ENCODE measurements at regions not wholly inside any gene's neighbourhood (a gene's known extent, or its start where the extent isn't known, plus 50 kb on each side); places are given as distances from the start of the nearest gene placed in this dataset.

- intact Hi-C loops (cut with DNase I, micrococcal nuclease): no loop called here
- H3K27ac Mint-ChIP-seq: peak overlapping the region; percentile 86
- DNase-seq: peak; percentile 22
Measured at GRCh38 chr14:22007784-22008412, 334.3 kb upstream of the OR4E1 start.

GRCh38 chr14:22007363-22007762 lies 333.7 kb upstream of the OR4E1 start:
- H3K27me3 Mint-ChIP-seq: no peaks in the 10 kb centered on the region
- ATAC-seq: peak; percentile 50
- H3K4me1 Mint-ChIP-seq: peaks cover 25% of the 10 kb centered on the region
- ChIA-PET CTCF (interaction anchor here (0.9 to 1.2 kb wide), 2 partner anchors 19 to 500 kb away, joined by 4 read pairs; no protein-coding TSS in a partner anchor), POLR2A (interaction anchor here (0.6 to 0.7 kb wide), 2 partner anchors 500 to 563 kb away, joined by 3 to 8 read pairs; no protein-coding TSS in a partner anchor)
- DNase-seq: peak; percentile 34
- peak overlapping the region; percentile 63 for H3K4me3 Mint-ChIP-seq
- intact Hi-C loops (cut with DNase I, micrococcal nuclease): no loop called here
- H3K9me3 Mint-ChIP-seq (ENCODE audit: low read depth): no peaks in the 10 kb centered on the region
- peaks cover 14% of the 10 kb centered on the region for H3K36me3 Mint-ChIP-seq (ENCODE audit: low read depth)
- H3K27ac Mint-ChIP-seq: peak overlapping the region; percentile 86

More at GRCh38 chr14:22007784-22008412, 334.3 kb upstream of the OR4E1 start:
- ChIA-PET POLR2A (interaction anchor here (0.7 kb wide), 1 partner anchor 563 kb away, joined by 3 read pairs; no protein-coding TSS in a partner anchor), CTCF (interaction anchor here (0.9 to 1.2 kb wide), 2 partner anchors 20 to 499 kb away, joined by 4 read pairs; no protein-coding TSS in a partner anchor)
- H3K36me3 Mint-ChIP-seq (ENCODE audit: low read depth): peaks cover 14% of the 10 kb centered on the region
- no peaks in the 10 kb centered on the region for H3K9me3 Mint-ChIP-seq (ENCODE audit: low read depth)
- peak; percentile 41 for ATAC-seq
- peaks cover 23% of the 10 kb centered on the region for H3K4me1 Mint-ChIP-seq
- H3K4me3 Mint-ChIP-seq: peak overlapping the region; percentile 63
- H3K27me3 Mint-ChIP-seq: no peaks in the 10 kb centered on the region

- Mint-ChIP-seq H3K36me3 (ENCODE audit: low read depth) (peaks cover 14% of the 10 kb centered on the region), H3K9me3 (ENCODE audit: low read depth) (no peaks in the 10 kb centered on the region), H3K4me3 (peak overlapping the region; percentile 80), H3K4me1 (peaks cover 29% of the 10 kb centered on the region), H3K27ac (peak overlapping the region; percentile 83), H3K27me3 (no peaks in the 10 kb centered on the region)
- ATAC-seq (peak; percentile 34), DNase-seq (peak; percentile 53)
- POLR2A ChIA-PET: interaction anchor here (1.3 kb wide), 1 partner anchor 67 kb away, joined by 4 read pairs; no protein-coding TSS in a partner anchor
- intact Hi-C loops (cut with DNase I, micrococcal nuclease): loop anchor here (2.0 to 5.0 kb wide), 4 partner anchors 25 to 503 kb away; no protein-coding TSS in a partner anchor
- CTCF ChIA-PET: interaction anchor here (0.8 to 3.0 kb wide), 16 partner anchors 11 to 548 kb away, joined by 3 to 21 read pairs (median 5); no protein-coding TSS in a partner anchor
Measured at GRCh38 chr14:22003461-22003860, 329.8 kb upstream of the OR4E1 start.

- Mint-ChIP-seq H3K4me1 (peaks cover 26% of the 10 kb centered on the region), H3K27ac (peak overlapping the region; percentile 83), H3K36me3 (ENCODE audit: low read depth) (peaks cover 14% of the 10 kb centered on the region), H3K4me3 (peak overlapping the region; percentile 80), H3K9me3 (ENCODE audit: low read depth) (no peaks in the 10 kb centered on the region), H3K27me3 (no peaks in the 10 kb centered on the region)
- intact Hi-C loops (cut with DNase I, micrococcal nuclease): loop anchor here (2.0 to 5.0 kb wide), 4 partner anchors 24 to 504 kb away; no protein-coding TSS in a partner anchor
- POLR2A ChIA-PET: interaction anchor here (1.3 kb wide), 1 partner anchor 68 kb away, joined by 4 read pairs; no protein-coding TSS in a partner anchor
- CTCF ChIA-PET: interaction anchor here (0.8 to 3.0 kb wide), 18 partner anchors 10 to 567 kb away, joined by 3 to 21 read pairs (median 5); no protein-coding TSS in a partner anchor
- DNase-seq: peak; percentile 87
- ATAC-seq: peak; percentile 80
Measured at GRCh38 chr14:22002860-22003284, 329.3 kb upstream of the OR4E1 start.

GRCh38 chr14:21999402-21999801 lies 325.8 kb upstream of the OR4E1 start:
- ChIA-PET CTCF (interaction anchor here (0.7 to 2.7 kb wide), 10 partner anchors 10 to 571 kb away, joined by 3 to 29 read pairs (median 4); no protein-coding TSS in a partner anchor), POLR2A (interaction anchor here (0.6 to 1.0 kb wide), 3 partner anchors 35 to 542 kb away, joined by 3 to 4 read pairs (median 3); no protein-coding TSS in a partner anchor)
- Mint-ChIP-seq H3K27ac (peak overlapping the region; percentile 47), H3K4me3 (peak overlapping the region; percentile 85), H3K27me3 (no peaks in the 10 kb centered on the region), H3K4me1 (peaks cover 25% of the 10 kb centered on the region), H3K36me3 (ENCODE audit: low read depth) (peaks cover 7% of the 10 kb centered on the region), H3K9me3 (ENCODE audit: low read depth) (no peaks in the 10 kb centered on the region)
- ATAC-seq: no peak
- peak; percentile 37 for DNase-seq
- intact Hi-C loops (cut with DNase I, micrococcal nuclease): loop anchor here in 1 of 2 experiments (10.0 kb wide), 1 partner anchor 555 kb away; no protein-coding TSS in a partner anchor

GRCh38 chr14:21997300-21997699 lies 323.7 kb upstream of the OR4E1 start:
- CTCF ChIA-PET: interaction anchor here (0.7 to 1.8 kb wide), 22 partner anchors 8 to 573 kb away, joined by 3 to 17 read pairs (median 4); no protein-coding TSS in a partner anchor
- H3K36me3 Mint-ChIP-seq (ENCODE audit: low read depth): peaks cover 7% of the 10 kb centered on the region
- no peaks in the 10 kb centered on the region for H3K27me3 Mint-ChIP-seq
- ATAC-seq (peak; percentile 93), DNase-seq (peak; percentile 54)
- H3K4me1 Mint-ChIP-seq: peaks cover 27% of the 10 kb centered on the region
- peak overlapping the region; percentile 96 for H3K27ac Mint-ChIP-seq
- peak overlapping the region; percentile 85 for H3K4me3 Mint-ChIP-seq
- H3K9me3 Mint-ChIP-seq (ENCODE audit: low read depth): no peaks in the 10 kb centered on the region
- intact Hi-C loops (cut with DNase I, micrococcal nuclease): loop anchor here in 1 of 2 experiments (10.0 kb wide), 1 partner anchor 558 kb away; no protein-coding TSS in a partner anchor
- POLR2A ChIA-PET: interaction anchor here (1.0 to 1.2 kb wide), 4 partner anchors 9 to 564 kb away, joined by 3 to 6 read pairs (median 4); no protein-coding TSS in a partner anchor

- ATAC-seq (no peak), DNase-seq (no peak)
- H3K27me3 Mint-ChIP-seq: no peaks in the 10 kb centered on the region
- H3K27ac Mint-ChIP-seq: peak overlapping the region; percentile 78
- no peaks in the 10 kb centered on the region for H3K9me3 Mint-ChIP-seq (ENCODE audit: low read depth)
- H3K4me3 Mint-ChIP-seq: no peak overlapping the region
- ChIA-PET POLR2A (no interaction called here), CTCF (interaction anchor here (0.9 to 1.8 kb wide), 4 partner anchors 17 to 818 kb away, joined by 3 to 10 read pairs (median 5); no protein-coding TSS in a partner anchor)
- H3K4me1 Mint-ChIP-seq: peaks cover 27% of the 10 kb centered on the region
- peaks cover 7% of the 10 kb centered on the region for H3K36me3 Mint-ChIP-seq (ENCODE audit: low read depth)
- intact Hi-C loops (cut with DNase I, micrococcal nuclease): loop anchor here in 1 of 2 experiments (10.0 kb wide), 1 partner anchor 559 kb away; no protein-coding TSS in a partner anchor
Measured at GRCh38 chr14:21995332-21995731, 321.7 kb upstream of the OR4E1 start.

GRCh38 chr14:21993837-21994236 lies 320.2 kb upstream of the OR4E1 start:
- Mint-ChIP-seq H3K4me3 (no peak overlapping the region), H3K27ac (peak overlapping the region; percentile 37), H3K4me1 (peaks cover 28% of the 10 kb centered on the region), H3K9me3 (ENCODE audit: low read depth) (no peaks in the 10 kb centered on the region), H3K36me3 (ENCODE audit: low read depth) (peaks cover 4% of the 10 kb centered on the region), H3K27me3 (no peaks in the 10 kb centered on the region)
- ATAC-seq (no peak), DNase-seq (no peak)
- CTCF ChIA-PET: interaction anchor here (2.1 to 2.7 kb wide), 3 partner anchors 9 to 76 kb away, joined by 5 to 17 read pairs (median 10); no protein-coding TSS in a partner anchor
- POLR2A ChIA-PET: no interaction called here
- intact Hi-C loops (cut with DNase I, micrococcal nuclease): loop anchor here (5.0 to 10.0 kb wide), 3 partner anchors 77 to 561 kb away; no protein-coding TSS in a partner anchor

- ATAC-seq (no peak), DNase-seq (no peak)
- Mint-ChIP-seq H3K27me3 (no peaks in the 10 kb centered on the region), H3K9me3 (ENCODE audit: low read depth) (no peaks in the 10 kb centered on the region), H3K27ac (peak overlapping the region; percentile 58), H3K36me3 (ENCODE audit: low read depth) (peaks cover 4% of the 10 kb centered on the region), H3K4me1 (peaks cover 34% of the 10 kb centered on the region), H3K4me3 (peak overlapping the region; percentile 49)
- CTCF ChIA-PET: interaction anchor here (0.6 to 3.3 kb wide), 9 partner anchors 9 to 899 kb away, joined by 3 to 17 read pairs (median 5); no protein-coding TSS in a partner anchor
- intact Hi-C loops (cut with DNase I, micrococcal nuclease): loop anchor here (5.0 to 10.0 kb wide), 3 partner anchors 76 to 562 kb away; no protein-coding TSS in a partner anchor
- POLR2A ChIA-PET: interaction anchor here (0.6 to 1.2 kb wide), 2 partner anchors 118 to 563 kb away, joined by 4 read pairs; no protein-coding TSS in a partner anchor
Measured at GRCh38 chr14:21993070-21993469, 319.5 kb upstream of the OR4E1 start.

- DNase-seq (peak; percentile 20), ATAC-seq (no peak)
- peaks cover 34% of the 10 kb centered on the region for H3K4me1 Mint-ChIP-seq
- H3K27me3 Mint-ChIP-seq: peaks cover 2% of the 10 kb centered on the region
- intact Hi-C loops (cut with DNase I, micrococcal nuclease): loop anchor here (5.0 to 10.0 kb wide), 3 partner anchors 74 to 564 kb away; no protein-coding TSS in a partner anchor
- ChIA-PET POLR2A (no interaction called here), CTCF (interaction anchor here (0.6 to 5.4 kb wide), 16 partner anchors 8 to 598 kb away, joined by 3 to 70 read pairs (median 7); partner anchors contain the start of gene DAD1)
- H3K4me3 Mint-ChIP-seq: peak overlapping the region; percentile 63
- no peak overlapping the region for H3K27ac Mint-ChIP-seq
- no peaks in the 10 kb centered on the region for H3K36me3 Mint-ChIP-seq (ENCODE audit: low read depth)
- no peaks in the 10 kb centered on the region for H3K9me3 Mint-ChIP-seq (ENCODE audit: low read depth)
Measured at GRCh38 chr14:21991130-21991529, 317.5 kb upstream of the OR4E1 start.

Measured in activated CD4-positive, alpha-beta T cell treated with anti-CD3 and anti-CD28 coated beads for 36 hours (primary cell).